ENCODE measurements at regions not wholly inside any gene's neighbourhood (a gene's known extent, or its start where the extent isn't known, plus 50 kb on each side); places are given as distances from the start of the nearest gene placed in this dataset.

DNA sequence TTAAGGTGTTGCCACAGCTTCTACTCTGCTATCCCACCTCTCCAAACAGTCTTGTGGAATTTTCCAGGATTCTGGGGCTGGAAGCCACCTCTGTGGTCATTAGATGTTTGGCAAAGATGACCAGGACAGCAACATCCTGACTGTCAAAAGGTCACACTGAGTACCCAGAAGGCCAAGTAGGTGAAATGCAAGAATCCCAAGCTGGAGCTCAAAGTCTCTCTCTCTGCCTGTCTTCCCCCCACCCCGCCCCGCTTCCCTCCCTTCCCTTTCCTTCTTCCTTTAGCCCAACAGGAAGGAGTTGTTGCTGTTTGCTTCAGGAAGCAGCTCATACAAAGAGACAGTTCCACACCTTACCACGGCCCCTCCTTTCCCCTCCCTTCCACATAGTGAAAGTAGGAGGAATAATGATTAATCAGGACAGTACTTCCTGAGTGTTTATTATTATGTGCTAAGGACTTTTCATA is 75.6 kb upstream of the SLC2A1 start:
- TF ChIP-seq, protein P1, sequence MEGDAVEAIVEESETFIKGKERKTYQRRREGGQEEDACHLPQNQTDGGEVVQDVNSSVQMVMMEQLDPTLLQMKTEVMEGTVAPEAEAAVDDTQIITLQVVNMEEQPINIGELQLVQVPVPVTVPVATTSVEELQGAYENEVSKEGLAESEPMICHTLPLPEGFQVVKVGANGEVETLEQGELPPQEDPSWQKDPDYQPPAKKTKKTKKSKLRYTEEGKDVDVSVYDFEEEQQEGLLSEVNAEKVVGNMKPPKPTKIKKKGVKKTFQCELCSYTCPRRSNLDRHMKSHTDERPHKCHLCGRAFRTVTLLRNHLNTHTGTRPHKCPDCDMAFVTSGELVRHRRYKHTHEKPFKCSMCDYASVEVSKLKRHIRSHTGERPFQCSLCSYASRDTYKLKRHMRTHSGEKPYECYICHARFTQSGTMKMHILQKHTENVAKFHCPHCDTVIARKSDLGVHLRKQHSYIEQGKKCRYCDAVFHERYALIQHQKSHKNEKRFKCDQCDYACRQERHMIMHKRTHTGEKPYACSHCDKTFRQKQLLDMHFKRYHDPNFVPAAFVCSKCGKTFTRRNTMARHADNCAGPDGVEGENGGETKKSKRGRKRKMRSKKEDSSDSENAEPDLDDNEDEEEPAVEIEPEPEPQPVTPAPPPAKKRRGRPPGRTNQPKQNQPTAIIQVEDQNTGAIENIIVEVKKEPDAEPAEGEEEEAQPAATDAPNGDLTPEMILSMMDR (conservative IDR thresholded peaks at IDR 0.05; ENCODE audit: low read depth in 2 of 2) = no peak
- TF ChIP-seq ZNF331 (CRISPR knock-in tag; IDR thresholded peaks at IDR 0.05; ENCODE audit: low read depth) = no peak
- TF ChIP-seq, protein P2, sequence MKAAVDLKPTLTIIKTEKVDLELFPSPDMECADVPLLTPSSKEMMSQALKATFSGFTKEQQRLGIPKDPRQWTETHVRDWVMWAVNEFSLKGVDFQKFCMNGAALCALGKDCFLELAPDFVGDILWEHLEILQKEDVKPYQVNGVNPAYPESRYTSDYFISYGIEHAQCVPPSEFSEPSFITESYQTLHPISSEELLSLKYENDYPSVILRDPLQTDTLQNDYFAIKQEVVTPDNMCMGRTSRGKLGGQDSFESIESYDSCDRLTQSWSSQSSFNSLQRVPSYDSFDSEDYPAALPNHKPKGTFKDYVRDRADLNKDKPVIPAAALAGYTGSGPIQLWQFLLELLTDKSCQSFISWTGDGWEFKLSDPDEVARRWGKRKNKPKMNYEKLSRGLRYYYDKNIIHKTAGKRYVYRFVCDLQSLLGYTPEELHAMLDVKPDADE (IDR thresholded peaks at IDR 0.05) = no peak
- TF ChIP-seq EZH2 (IDR thresholded peaks at IDR 0.05; ENCODE audit: low read depth, unreplicated experiment) = no peak
- no peak for TF ChIP-seq POLR2AphosphoS5 (IDR thresholded peaks at IDR 0.05; ENCODE audit: low read depth)
- TF ChIP-seq, protein P3, sequence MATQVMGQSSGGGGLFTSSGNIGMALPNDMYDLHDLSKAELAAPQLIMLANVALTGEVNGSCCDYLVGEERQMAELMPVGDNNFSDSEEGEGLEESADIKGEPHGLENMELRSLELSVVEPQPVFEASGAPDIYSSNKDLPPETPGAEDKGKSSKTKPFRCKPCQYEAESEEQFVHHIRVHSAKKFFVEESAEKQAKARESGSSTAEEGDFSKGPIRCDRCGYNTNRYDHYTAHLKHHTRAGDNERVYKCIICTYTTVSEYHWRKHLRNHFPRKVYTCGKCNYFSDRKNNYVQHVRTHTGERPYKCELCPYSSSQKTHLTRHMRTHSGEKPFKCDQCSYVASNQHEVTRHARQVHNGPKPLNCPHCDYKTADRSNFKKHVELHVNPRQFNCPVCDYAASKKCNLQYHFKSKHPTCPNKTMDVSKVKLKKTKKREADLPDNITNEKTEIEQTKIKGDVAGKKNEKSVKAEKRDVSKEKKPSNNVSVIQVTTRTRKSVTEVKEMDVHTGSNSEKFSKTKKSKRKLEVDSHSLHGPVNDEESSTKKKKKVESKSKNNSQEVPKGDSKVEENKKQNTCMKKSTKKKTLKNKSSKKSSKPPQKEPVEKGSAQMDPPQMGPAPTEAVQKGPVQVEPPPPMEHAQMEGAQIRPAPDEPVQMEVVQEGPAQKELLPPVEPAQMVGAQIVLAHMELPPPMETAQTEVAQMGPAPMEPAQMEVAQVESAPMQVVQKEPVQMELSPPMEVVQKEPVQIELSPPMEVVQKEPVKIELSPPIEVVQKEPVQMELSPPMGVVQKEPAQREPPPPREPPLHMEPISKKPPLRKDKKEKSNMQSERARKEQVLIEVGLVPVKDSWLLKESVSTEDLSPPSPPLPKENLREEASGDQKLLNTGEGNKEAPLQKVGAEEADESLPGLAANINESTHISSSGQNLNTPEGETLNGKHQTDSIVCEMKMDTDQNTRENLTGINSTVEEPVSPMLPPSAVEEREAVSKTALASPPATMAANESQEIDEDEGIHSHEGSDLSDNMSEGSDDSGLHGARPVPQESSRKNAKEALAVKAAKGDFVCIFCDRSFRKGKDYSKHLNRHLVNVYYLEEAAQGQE (IDR thresholded peaks at IDR 0.05; ENCODE audit: unreplicated experiment) = no peak
- TF ChIP-seq EZH2phosphoT487 (IDR thresholded peaks at IDR 0.05; ENCODE audit: unreplicated experiment) = no peak
